ENCODE measurements at regions not wholly inside any gene's neighbourhood (a gene's known extent, or its start where the extent isn't known, plus 50 kb on each side); places are given as distances from the start of the nearest gene placed in this dataset.
A peak's percentile ranks its signal among the peaks of the same experiment; 100 is the strongest.
"Not testable (repeated sequence)": the region's sequence is repeated elsewhere in the genome, so short reads cannot be mapped to it uniquely, and the experiment has no call there.

DNA sequence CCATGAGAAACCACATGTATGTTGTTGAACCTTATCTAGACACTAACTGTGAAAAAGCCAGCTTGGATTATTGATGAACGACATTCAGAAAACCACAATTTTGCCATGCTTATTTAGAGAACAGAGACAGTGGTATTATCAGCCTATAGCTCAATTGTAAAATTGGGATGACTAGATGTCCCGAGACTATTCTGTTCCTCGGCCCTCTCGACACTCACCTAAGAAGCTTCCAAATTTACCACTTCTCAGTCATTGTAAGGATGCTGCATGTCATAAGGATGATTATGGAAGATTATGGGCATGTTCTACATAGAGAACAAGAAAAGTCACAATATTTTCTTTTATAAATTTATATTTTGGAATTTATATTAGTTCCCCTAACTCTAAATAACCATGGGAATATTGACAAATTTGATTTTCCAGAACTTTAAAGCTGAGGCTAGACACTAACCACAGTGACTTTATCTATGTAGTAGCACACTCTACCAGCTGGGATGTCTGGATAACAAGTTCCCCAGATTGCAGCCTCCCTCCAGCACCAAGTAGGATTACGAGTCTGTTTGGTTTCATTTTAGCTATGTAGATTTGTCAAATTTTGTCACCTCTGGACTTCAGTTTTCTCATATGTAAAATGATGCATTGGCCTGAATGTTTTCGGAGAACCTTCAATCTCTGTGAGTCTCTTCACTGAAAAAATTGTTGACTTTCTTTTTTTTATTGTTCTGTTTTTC lies 513.6 kb downstream of the IRS2 start:
- intact Hi-C loops (cut with DNase I; ENCODE audit: low total_unique reads): no loop called here
- no peaks in the 10 kb centered on the region for H3K9me3 ChIP-seq
- H3K27ac ChIP-seq: no peak overlapping the region
- peaks cover 0 to 18% (median 0%) of the 10 kb centered on the region in 4 donors for H3K4me1 ChIP-seq
- no peak overlapping the region for H3K4me3 ChIP-seq
- DNase-seq: no peak
- no peaks in the 10 kb centered on the region for H3K27me3 ChIP-seq
- H3K36me3 ChIP-seq: no peaks in the 10 kb centered on the region
- no peak for TF ChIP-seq CTCF (IDR thresholded peaks at IDR 0.05)

- intact Hi-C loops (cut with DNase I; ENCODE audit: low total_unique reads): no loop called here
- peaks cover 0 to 18% (median 0%) of the 10 kb centered on the region in 4 donors for H3K4me1 ChIP-seq
- H3K4me3 ChIP-seq: no peak overlapping the region
- H3K9me3 ChIP-seq: no peaks in the 10 kb centered on the region
- no peaks in the 10 kb centered on the region for H3K36me3 ChIP-seq
- H3K27ac ChIP-seq: no peak overlapping the region
- DNase-seq: no peak
- TF ChIP-seq CTCF (IDR thresholded peaks at IDR 0.05): no peak
- no peaks in the 10 kb centered on the region for H3K27me3 ChIP-seq
These were observed 514.5 kb downstream of the IRS2 start for GRCh38 chr13:109271555-109272541.

- H3K27me3 ChIP-seq: no peaks in the 10 kb centered on the region
- no peak overlapping the region for H3K4me3 ChIP-seq
- H3K4me1 ChIP-seq: peaks cover 0 to 18% (median 0%) of the 10 kb centered on the region in 4 donors
- no peak overlapping the region for H3K27ac ChIP-seq
- intact Hi-C loops (cut with DNase I; ENCODE audit: low total_unique reads): no loop called here
- DNase-seq: no peak
- H3K9me3 ChIP-seq: no peaks in the 10 kb centered on the region
- H3K36me3 ChIP-seq: no peaks in the 10 kb centered on the region
- no peak for TF ChIP-seq CTCF (IDR thresholded peaks at IDR 0.05)
These were observed 515.3 kb downstream of the IRS2 start for GRCh38 chr13:109271061-109271460.

DNA sequence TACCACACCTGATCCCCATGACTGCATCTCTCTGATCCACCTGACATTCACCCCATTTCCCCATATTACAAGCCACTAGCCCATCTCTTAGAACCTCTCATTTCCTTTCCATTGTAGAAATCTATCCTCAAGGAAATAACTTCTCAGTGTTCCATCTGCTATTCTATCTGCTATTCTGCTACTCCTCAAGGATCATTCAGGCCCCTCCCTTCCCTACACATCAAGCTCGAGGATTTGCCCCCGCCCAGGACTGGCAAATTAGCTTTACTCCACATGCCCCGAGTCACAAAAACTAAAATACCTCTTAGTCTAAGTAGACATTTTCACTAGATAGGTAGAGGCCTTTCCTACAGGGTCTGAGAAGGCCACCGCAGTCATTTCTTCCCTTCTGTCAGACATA lies 517.0 kb downstream of the IRS2 start:
- intact Hi-C loops (cut with DNase I; ENCODE audit: low total_unique reads); H3K36me3 ChIP-seq: not testable (repeated sequence)

DNA sequence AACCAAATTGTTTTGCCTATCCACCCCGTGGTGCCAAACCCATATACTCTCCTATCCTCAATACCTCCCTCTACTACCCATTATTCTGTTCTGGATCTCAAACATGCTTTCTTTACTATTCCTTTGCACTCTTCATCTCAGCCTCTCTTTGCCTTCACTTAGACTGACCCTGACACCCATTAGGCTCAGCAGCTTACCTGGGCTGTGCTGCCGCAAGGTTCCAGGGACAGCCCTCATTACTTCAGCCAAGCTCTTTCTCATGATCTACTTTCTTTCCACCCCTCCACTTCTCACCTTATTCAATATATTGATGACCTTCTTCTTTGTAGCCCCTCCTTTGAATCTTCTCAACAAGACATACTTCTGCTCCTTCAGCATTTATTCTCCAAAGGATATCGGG lies 517.9 kb downstream of the IRS2 start:
- H3K27me3 ChIP-seq; H3K27ac ChIP-seq; H3K4me3 ChIP-seq; intact Hi-C loops (cut with DNase I; ENCODE audit: low total_unique reads); H3K9me3 ChIP-seq; H3K36me3 ChIP-seq; DNase-seq: not testable (repeated sequence)
- H3K4me1 ChIP-seq: peaks cover 0 to 13% (median 0%) of the 10 kb centered on the region in 4 donors

More for the DNA sequence above, 517.0 kb downstream of the IRS2 start:
- not testable (repeated sequence) for H3K4me3 ChIP-seq, H3K9me3 ChIP-seq, H3K27ac ChIP-seq, H3K27me3 ChIP-seq, DNase-seq
- peaks cover 0 to 18% (median 0%) of the 10 kb centered on the region in 4 donors for H3K4me1 ChIP-seq

DNA sequence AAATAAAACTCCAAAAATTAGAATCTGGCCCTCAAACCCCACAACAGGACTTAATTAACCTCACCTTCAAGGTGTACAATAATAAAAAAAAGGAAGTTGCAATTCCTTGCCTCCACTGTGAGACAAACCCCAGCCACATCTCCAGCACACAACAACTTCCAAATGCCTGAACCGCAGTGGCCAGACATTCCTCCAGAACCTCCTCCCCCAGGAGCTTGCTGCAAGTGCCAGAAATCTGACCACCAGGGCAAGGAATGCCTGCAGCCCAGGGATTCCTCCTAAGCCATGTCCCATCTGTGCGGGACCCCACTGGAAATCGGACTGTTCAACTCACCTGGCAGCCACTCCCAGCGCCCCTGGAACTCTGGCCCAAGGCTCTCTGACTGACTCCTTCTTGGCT lies 519.0 kb downstream of the IRS2 start:
- H3K27ac ChIP-seq; H3K36me3 ChIP-seq; H3K4me3 ChIP-seq; DNase-seq; H3K27me3 ChIP-seq; intact Hi-C loops (cut with DNase I; ENCODE audit: low total_unique reads); H3K9me3 ChIP-seq; H3K4me1 ChIP-seq: not testable (repeated sequence)

DNA sequence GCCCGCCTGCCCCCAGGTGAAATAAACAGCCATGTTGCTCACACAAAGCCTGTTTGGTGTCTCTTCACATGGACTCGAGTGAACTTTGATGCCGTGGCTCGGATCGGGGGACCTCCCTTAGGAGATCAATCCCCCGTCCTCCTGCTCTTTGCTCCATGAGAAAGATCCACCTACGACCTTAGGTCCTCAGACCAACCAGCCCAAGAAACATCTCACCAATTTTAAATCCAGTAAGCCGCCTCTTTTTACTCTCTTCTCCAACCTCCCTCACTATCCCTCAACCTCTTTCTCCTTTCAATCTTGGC lies 521.0 kb downstream of the IRS2 start:
- DNase-seq; intact Hi-C loops (cut with DNase I; ENCODE audit: low total_unique reads); H3K27me3 ChIP-seq; H3K36me3 ChIP-seq; H3K4me3 ChIP-seq; H3K27ac ChIP-seq; H3K9me3 ChIP-seq; H3K4me1 ChIP-seq: not testable (repeated sequence)

DNA sequence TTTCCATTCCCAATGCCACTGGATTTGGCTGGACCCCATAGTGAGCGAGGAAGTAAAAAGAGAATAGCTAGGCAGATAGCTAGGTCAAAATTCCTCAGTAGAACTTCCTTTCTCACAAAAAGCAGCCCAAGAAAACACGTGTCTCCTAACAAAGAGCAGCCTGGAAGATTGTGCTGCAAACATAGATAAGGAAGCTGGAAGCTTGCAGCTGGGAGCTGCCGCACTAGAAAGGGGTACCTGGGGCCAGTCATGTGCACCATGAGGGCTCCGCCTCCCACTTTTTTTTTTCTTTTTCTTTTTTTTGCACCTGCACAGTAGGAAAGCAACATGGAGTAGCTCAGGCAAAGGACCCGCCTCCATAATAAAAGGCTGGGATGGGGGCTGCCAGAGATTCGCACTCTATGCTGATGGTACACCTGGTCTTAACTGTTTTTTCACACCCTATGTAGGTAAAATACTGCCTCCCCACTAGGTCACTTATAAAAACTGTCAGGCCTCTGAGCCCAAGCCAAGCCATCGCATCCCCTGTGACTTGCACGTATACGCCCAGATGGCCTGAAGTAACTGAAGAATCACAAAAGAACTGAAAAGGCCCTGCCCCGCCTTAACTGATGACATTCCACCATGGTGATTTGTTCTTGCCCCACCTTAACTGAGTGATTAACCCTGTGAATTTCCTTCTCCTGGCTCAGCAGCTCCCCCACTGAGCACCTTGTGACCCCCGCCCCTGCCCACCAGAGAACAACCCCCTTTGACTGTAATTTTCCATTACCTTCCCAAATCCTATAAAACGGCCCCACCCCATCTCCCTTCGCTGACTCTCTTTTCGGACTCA lies 521.6 kb downstream of the IRS2 start:
- H3K4me3 ChIP-seq; H3K27ac ChIP-seq; H3K36me3 ChIP-seq; intact Hi-C loops (cut with DNase I; ENCODE audit: low total_unique reads); DNase-seq; H3K9me3 ChIP-seq; H3K27me3 ChIP-seq; H3K4me1 ChIP-seq: not testable (repeated sequence)

GRCh38 chr13:109257761-109258157 lies 528.6 kb downstream of the IRS2 start:
- intact Hi-C loops (cut with DNase I; ENCODE audit: low total_unique reads); H3K36me3 ChIP-seq; H3K27me3 ChIP-seq; H3K4me3 ChIP-seq; H3K9me3 ChIP-seq; DNase-seq: not testable (repeated sequence)
- H3K4me1 ChIP-seq: peaks cover 0 to 23% (median 3%) of the 10 kb centered on the region in 4 donors
- H3K27ac ChIP-seq: peak overlapping the region; percentile 41 to 53
